B cell (primary cell): ENCODE measurements at regions not wholly inside any gene's neighbourhood (a gene's known extent, or its start where the extent isn't known, plus 50 kb on each side); places are given as distances from the start of the nearest gene placed in this dataset.

Experiments used
- ATAC-seq: fragments of 200-7000 bp; cut with Tn5 transposase; one replicate; pipeline ENCODE4 v1.10.0; 2021; ENCODE audit warnings: low read depth, mild to moderate bottlenecking, moderate number of reproducible peaks, moderate library complexity
- CTCF ChIA-PET: fragments of 350-600 bp; sonication (Branson Sonifier 250); formaldehyde crosslinking; loops from one replicate; lab custom pipeline; 2021; ENCODE audit warnings: antibody characterized with exemption, inconsistent platforms; lab: Charles Lee
- POLR2A ChIA-PET: fragments of 350-600 bp; sonication (Branson Sonifier 250); formaldehyde crosslinking; loops from one replicate; lab custom pipeline; 2021; ENCODE audit warnings: antibody characterized with exemption; lab: Charles Lee
- DNase-seq: peaks from one replicate; pipeline ENCODE4 v3.0.0; 2013
- H2AFZ ChIP-seq: 2 replicates; pipeline ENCODE4 v1.6.1; 2012; ENCODE audit warnings: mild to moderate bottlenecking, low read depth, low read length; ENCODE audit not compliant: insufficient read depth, poor library complexity, severe bottlenecking
- H3K27ac ChIP-seq, 2 donors: 1 replicate in 1 of 2; 2 replicates in 1 of 2; pipeline ENCODE4 v1.5.1; 2012 to 2013; ENCODE audit warnings: low read length in 2 of 2, mild to moderate bottlenecking in 2 of 2, moderate library complexity in 1 of 2
- H3K27me3 ChIP-seq, 4 experiments: fragments of 200-600 bp in 1 of 4; sonication (generic) in 1 of 4; replicated peaks in 1 of 4; 1 replicate in 2 of 4; 2 replicates in 2 of 4; pipeline versions ENCODE4 v1.6.1 to v1.7.0; 2013 to 2016; ENCODE audit warnings: low read length in 3 of 4, mild to moderate bottlenecking in 2 of 4, mixed read lengths in 1 of 4, moderate library complexity in 1 of 4; ENCODE audit not compliant: insufficient read depth in 4 of 4, control insufficient read depth in 3 of 4; ENCODE audit errors: control extremely low read depth in 1 of 4
- H3K36me3 ChIP-seq, 2 experiments: replicated peaks in 1 of 2; 1 replicate in 1 of 2; 2 replicates in 1 of 2; pipeline versions ENCODE4 v1.6.1 to v1.7.1; 2013; ENCODE audit warnings: low read length in 1 of 2; ENCODE audit not compliant: insufficient read depth in 2 of 2, control insufficient read depth in 1 of 2; ENCODE audit errors: control extremely low read depth in 1 of 2, extremely low read depth in 1 of 2
- H3K4me1 ChIP-seq, 2 donors: fragments of 200-600 bp in 1 of 2; sonication (generic) in 1 of 2; 1 replicate in 1 of 2; 2 replicates in 1 of 2; pipeline versions ENCODE4 v1.5.1 to v1.6.1; 2013 to 2017; ENCODE audit warnings: low read length in 2 of 2; ENCODE audit not compliant: control insufficient read depth in 2 of 2, insufficient read depth in 2 of 2
- H3K4me2 ChIP-seq: replicated peaks from 2 replicates; pipeline ENCODE3; 2012; ENCODE audit warnings: mild to moderate bottlenecking, low read depth, low read length; ENCODE audit not compliant: poor library complexity, severe bottlenecking
- H3K4me3 ChIP-seq, 5 experiments: fragments of 200-600 bp in 1 of 5; sonication (generic) in 1 of 5; 1 replicate in 3 of 5; 2 replicates in 2 of 5; pipeline versions ENCODE4 v1.5.1 to v1.7.0; 2011 to 2016; ENCODE audit warnings: low read length in 4 of 5, mild to moderate bottlenecking in 4 of 5, low read depth in 2 of 5, control low read depth in 1 of 5, moderate library complexity in 1 of 5; ENCODE audit not compliant: insufficient read depth in 1 of 5; ENCODE audit errors: control extremely low read depth in 1 of 5, extremely low read depth in 1 of 5
- H3K79me2 ChIP-seq: fragments of 200-600 bp; sonication (generic); one replicate; pipeline ENCODE4 v1.6.0; 2016; ENCODE audit warnings: low read length; ENCODE audit not compliant: control insufficient read depth, insufficient read depth
- H3K9ac ChIP-seq: fragments of 200-600 bp; sonication (generic); 2 replicates; pipeline ENCODE4 v1.6.1; 2017; ENCODE audit warnings: mild to moderate bottlenecking, low read length, moderate library complexity
- H3K9me3 ChIP-seq, 3 donors: one replicate each; pipeline versions ENCODE4 v1.6.1 to v1.7.1; 2013; ENCODE audit warnings: low read length in 2 of 3; ENCODE audit not compliant: control insufficient read depth in 2 of 3, insufficient read depth in 1 of 3; ENCODE audit errors: control extremely low read depth in 1 of 3
- H4K20me1 ChIP-seq: 2 replicates; pipeline ENCODE4 v1.6.0; 2012; ENCODE audit warnings: mild to moderate bottlenecking, low read length; ENCODE audit not compliant: insufficient read depth, control insufficient read depth, poor library complexity, severe bottlenecking
- H3K27ac Mint-ChIP-seq: one replicate; pipeline ENCODE4 v1.8.0; 2021; ENCODE audit warnings: mixed read lengths
- H3K27me3 Mint-ChIP-seq: one replicate; pipeline ENCODE4 v1.8.0; 2021; ENCODE audit warnings: mixed read lengths
- H3K4me1 Mint-ChIP-seq: one replicate; pipeline ENCODE4 v1.8.0; 2021; ENCODE audit warnings: mixed read lengths
- H3K4me3 Mint-ChIP-seq: one replicate; pipeline ENCODE4 v1.8.0; 2021; ENCODE audit warnings: mixed read lengths
- H3K9me3 Mint-ChIP-seq: one replicate; pipeline ENCODE4 v1.8.0; 2022; ENCODE audit warnings: mixed read lengths; ENCODE audit not compliant: insufficient read depth
- CTCF ChIP-seq: fragments of 200-600 bp; IDR thresholded peaks from one replicate; pipeline ENCODE4 v1.8.0; 2022; ENCODE audit warnings: antibody characterized with exemption, mild to moderate bottlenecking
- EZH2 ChIP-seq: IDR thresholded peaks from 2 replicates; pipeline ENCODE4 v1.6.1; 2012; ENCODE audit warnings: borderline replicate concordance, low read depth, mild to moderate bottlenecking, moderate library complexity, low read length; ENCODE audit not compliant: insufficient read depth, poor library complexity, severe bottlenecking
- WGBS: methylation state at CpG from one replicate; pipeline ENCODE4 v1.1.5; 2013; ENCODE audit warnings: missing lambda C conversion rate; ENCODE audit not compliant: insufficient coverage; 5-methylcytosine and 5-hydroxymethylcytosine counted together
- intact Hi-C: fragments of 100-400 bp; cut with micrococcal nuclease; formaldehyde crosslinking; loops from one replicate; pipeline ENCODE4 v1.10.0; 2022

- Histone ChIP-seq H3K79me2 (no peaks in the 10 kb centered on the region), H3K4me1 (no peaks in the 10 kb centered on the region), H3K27ac (no peak overlapping the region), H3K9me3 (no peaks in the 10 kb centered on the region), H4K20me1 (no peaks in the 10 kb centered on the region), H3K27me3 (no peaks in the 10 kb centered on the region), H3K4me3 (no peak overlapping the region), H2AFZ (no peak overlapping the region), H3K9ac (no peak overlapping the region), H3K4me2 (no peak overlapping the region), H3K36me3 (no peaks in the 10 kb centered on the region)
- no peaks in the 10 kb centered on the region for H3K9me3 Mint-ChIP-seq
- H3K27me3 Mint-ChIP-seq: no peaks in the 10 kb centered on the region
- DNase-seq: no peak
- no peak for TF ChIP-seq EZH2
- TF ChIP-seq CTCF: no peak
- no peaks in the 10 kb centered on the region for H3K4me1 Mint-ChIP-seq
- WGBS: 95% methylated on average over 3 of the region's 6 CpGs
- H3K4me3 Mint-ChIP-seq: no peak overlapping the region
- intact Hi-C loops: no loop called here
- ATAC-seq: no peak
- ChIA-PET CTCF (interaction anchor here (0.9 to 1.8 kb wide), 4 partner anchors 7 to 493 kb away, joined by 3 to 10 read pairs (median 3); no protein-coding TSS in a partner anchor), POLR2A (interaction anchor here (0.7 kb wide), 1 partner anchor 7 kb away, joined by 8 read pairs; no protein-coding TSS in a partner anchor)
- H3K27ac Mint-ChIP-seq: no peak overlapping the region
These were observed 312.2 kb upstream of the ATP2B1 start for GRCh38 chr12:90020881-90021280.

- no peaks in the 10 kb centered on the region for H3K79me2 ChIP-seq
- no peaks in the 10 kb centered on the region for H3K4me1 ChIP-seq
- H3K27me3 ChIP-seq: no peaks in the 10 kb centered on the region
- H3K4me3 ChIP-seq: no peak overlapping the region
- H3K9me3 ChIP-seq: no peaks in the 10 kb centered on the region
- H2AFZ ChIP-seq: no peak overlapping the region
- no peak overlapping the region for H3K27ac ChIP-seq
- DNase-seq (no peak), ATAC-seq (no peak)
- Mint-ChIP-seq H3K4me1 (no peaks in the 10 kb centered on the region), H3K27me3 (no peaks in the 10 kb centered on the region), H3K27ac (no peak overlapping the region), H3K4me3 (no peak overlapping the region), H3K9me3 (no peaks in the 10 kb centered on the region)
- H3K36me3 ChIP-seq: no peaks in the 10 kb centered on the region
- no peak overlapping the region for H3K9ac ChIP-seq
- ChIA-PET POLR2A (no interaction called here), CTCF (interaction anchor here (0.9 to 1.8 kb wide), 3 partner anchors 83 to 492 kb away, joined by 3 to 10 read pairs (median 4); no protein-coding TSS in a partner anchor)
- no peak overlapping the region for H3K4me2 ChIP-seq
- WGBS: no CpG with 5 or more reads among the region's 2 CpGs
- H4K20me1 ChIP-seq: no peaks in the 10 kb centered on the region
- no peak for TF ChIP-seq CTCF
- TF ChIP-seq EZH2: no peak
- intact Hi-C loops: no loop called here
These were observed 311.8 kb upstream of the ATP2B1 start for GRCh38 chr12:90020436-90020835.
